Keratinocyte (primary cell): ENCODE measurements at regions not wholly inside any gene's neighbourhood (a gene's known extent, or its start where the extent isn't known, plus 50 kb on each side); places are given as distances from the start of the nearest gene placed in this dataset.

Experiments
- DNase-seq: peaks from one replicate; pipeline ENCODE4 v3.0.0-alpha.2; 2011; ENCODE audit warnings: low read depth, missing footprints, low spot score
- FAIRE-seq: peaks from 2 replicates; lab custom pipeline; 2011; peaks lifted over from hg19 to GRCh38; lab: Jason Lieb, UNC
- H2AFZ ChIP-seq: 2 replicates; pipeline ENCODE4 v1.6.0; 2012; ENCODE audit warnings: low read length, control low read depth, inconsistent platforms; ENCODE audit not compliant: control insufficient read depth
- H3K27ac ChIP-seq: 2 replicates; pipeline ENCODE4 v1.5.1; 2011; ENCODE audit warnings: low read length; ENCODE audit not compliant: control insufficient read depth, insufficient read depth
- H3K27me3 ChIP-seq: 3 replicates; pipeline ENCODE4 v1.6.0; 2011; ENCODE audit warnings: low read length; ENCODE audit not compliant: control insufficient read depth, insufficient read depth; ENCODE audit errors: extremely low read depth
- H3K36me3 ChIP-seq, 2 experiments: 2 replicates in 1 of 2; 3 replicates in 1 of 2; pipeline ENCODE4 v1.5.1; 2011; ENCODE audit warnings: low read length in 2 of 2, mild to moderate bottlenecking in 1 of 2; ENCODE audit not compliant: control insufficient read depth in 2 of 2, insufficient read depth in 2 of 2; ENCODE audit errors: extremely low read depth in 1 of 2
- H3K4me1 ChIP-seq: 3 replicates; pipeline ENCODE4 v1.5.1; 2011; ENCODE audit warnings: low read length; ENCODE audit not compliant: control insufficient read depth, insufficient read depth; ENCODE audit errors: extremely low read depth
- H3K4me2 ChIP-seq: 3 replicates; pipeline ENCODE4 v1.6.0; 2011; ENCODE audit warnings: low read depth, low read length; ENCODE audit not compliant: control insufficient read depth, insufficient read depth; ENCODE audit errors: extremely low read depth
- H3K4me3 ChIP-seq, 3 experiments: fragments of 200-600 bp in 1 of 3; sonication (generic) in 1 of 3; 2 replicates in 2 of 3; 3 replicates in 1 of 3; pipeline ENCODE4 v1.5.1; 2011 to 2016; ENCODE audit warnings: low read length in 3 of 3, mild to moderate bottlenecking in 3 of 3, control low read depth in 2 of 3, inconsistent platforms in 1 of 3, low read depth in 1 of 3, mixed read lengths in 1 of 3, mixed run types in 1 of 3, moderate library complexity in 1 of 3; ENCODE audit not compliant: control insufficient read depth in 2 of 3, insufficient read depth in 2 of 3; ENCODE audit errors: extremely low read depth in 1 of 3
- H3K79me2 ChIP-seq: 2 replicates; pipeline ENCODE4 v1.6.0; 2012; ENCODE audit warnings: low read length; ENCODE audit not compliant: control insufficient read depth, insufficient read depth
- H3K9ac ChIP-seq: 3 replicates; pipeline ENCODE4 v1.6.0; 2011; ENCODE audit warnings: low read length; ENCODE audit not compliant: control insufficient read depth, insufficient read depth; ENCODE audit errors: extremely low read depth
- H3K9me1 ChIP-seq: 3 replicates; pipeline ENCODE4 v1.6.0; 2011; ENCODE audit warnings: low read length; ENCODE audit not compliant: control insufficient read depth, insufficient read depth; ENCODE audit errors: extremely low read depth
- H3K9me3 ChIP-seq: 2 replicates; pipeline ENCODE4 v1.5.1; 2012; ENCODE audit warnings: low read depth, low read length; ENCODE audit not compliant: control insufficient read depth
- H4K20me1 ChIP-seq: 3 replicates; pipeline ENCODE4 v1.6.0; 2011; ENCODE audit warnings: low read length; ENCODE audit not compliant: control insufficient read depth, insufficient read depth; ENCODE audit errors: extremely low read depth
- EZH2 ChIP-seq: IDR thresholded peaks from one replicate; pipeline ENCODE4 v1.6.1; 2012; ENCODE audit warnings: inconsistent platforms, mild to moderate bottlenecking, low read length, moderate library complexity
- dilution Hi-C: fragments of 300-500 bp; cut with MboI; formaldehyde crosslinking; loops from one replicate; pipeline ENCODE4 v1.7.0; 2020; ENCODE audit warnings: low sequenced_read_pairs; ENCODE audit not compliant: extremely low pct_ligation_motif_present
- TF ChIP-seq, protein P1 (sequence below), 3 experiments: IDR thresholded peaks in 1 of 3; conservative IDR thresholded peaks in 1 of 3; optimal IDR thresholded peaks in 1 of 3; 2 replicates in 2 of 3; 3 replicates in 1 of 3; pipeline versions ENCODE3 to v1.5.1; 2011; ENCODE audit warnings: low read length in 3 of 3, mild to moderate bottlenecking in 3 of 3, moderate library complexity in 2 of 3, control low read depth in 1 of 3, inconsistent platforms in 1 of 3; ENCODE audit not compliant: insufficient read depth in 2 of 3; ENCODE audit errors: extremely low read depth in 1 of 3

- Histone ChIP-seq H3K36me3 (no peaks in the 10 kb centered on the region), H3K79me2 (no peaks in the 10 kb centered on the region), H4K20me1 (no peaks in the 10 kb centered on the region), H3K27ac (no peak overlapping the region), H3K9me3 (no peaks in the 10 kb centered on the region), H3K9me1 (no peaks in the 10 kb centered on the region), H3K4me3 (no peak overlapping the region), H3K27me3 (no peaks in the 10 kb centered on the region), H3K4me2 (no peak overlapping the region), H3K9ac (no peak overlapping the region), H2AFZ (no peak overlapping the region), H3K4me1 (no peaks in the 10 kb centered on the region)
- dilution Hi-C loops, result no loop called here
- DNase-seq, result no peak
- no peak for TF ChIP-seq EZH2
- TF ChIP-seq, protein P1, sequence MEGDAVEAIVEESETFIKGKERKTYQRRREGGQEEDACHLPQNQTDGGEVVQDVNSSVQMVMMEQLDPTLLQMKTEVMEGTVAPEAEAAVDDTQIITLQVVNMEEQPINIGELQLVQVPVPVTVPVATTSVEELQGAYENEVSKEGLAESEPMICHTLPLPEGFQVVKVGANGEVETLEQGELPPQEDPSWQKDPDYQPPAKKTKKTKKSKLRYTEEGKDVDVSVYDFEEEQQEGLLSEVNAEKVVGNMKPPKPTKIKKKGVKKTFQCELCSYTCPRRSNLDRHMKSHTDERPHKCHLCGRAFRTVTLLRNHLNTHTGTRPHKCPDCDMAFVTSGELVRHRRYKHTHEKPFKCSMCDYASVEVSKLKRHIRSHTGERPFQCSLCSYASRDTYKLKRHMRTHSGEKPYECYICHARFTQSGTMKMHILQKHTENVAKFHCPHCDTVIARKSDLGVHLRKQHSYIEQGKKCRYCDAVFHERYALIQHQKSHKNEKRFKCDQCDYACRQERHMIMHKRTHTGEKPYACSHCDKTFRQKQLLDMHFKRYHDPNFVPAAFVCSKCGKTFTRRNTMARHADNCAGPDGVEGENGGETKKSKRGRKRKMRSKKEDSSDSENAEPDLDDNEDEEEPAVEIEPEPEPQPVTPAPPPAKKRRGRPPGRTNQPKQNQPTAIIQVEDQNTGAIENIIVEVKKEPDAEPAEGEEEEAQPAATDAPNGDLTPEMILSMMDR (optimal IDR thresholded peaks at IDR 0.05 in 1 of 3, IDR thresholded peaks at IDR 0.05 in 1 of 3, conservative IDR thresholded peaks at IDR 0.05 in 1 of 3; ENCODE audit: extremely low read depth in 1 of 3, insufficient read depth in 2 of 3, low read length in 3 of 3), result no peak
- FAIRE-seq, result no peak
These were observed 118.2 kb downstream of the PTCHD4 start for GRCh38 chr6:47992809-47993208.

DNA sequence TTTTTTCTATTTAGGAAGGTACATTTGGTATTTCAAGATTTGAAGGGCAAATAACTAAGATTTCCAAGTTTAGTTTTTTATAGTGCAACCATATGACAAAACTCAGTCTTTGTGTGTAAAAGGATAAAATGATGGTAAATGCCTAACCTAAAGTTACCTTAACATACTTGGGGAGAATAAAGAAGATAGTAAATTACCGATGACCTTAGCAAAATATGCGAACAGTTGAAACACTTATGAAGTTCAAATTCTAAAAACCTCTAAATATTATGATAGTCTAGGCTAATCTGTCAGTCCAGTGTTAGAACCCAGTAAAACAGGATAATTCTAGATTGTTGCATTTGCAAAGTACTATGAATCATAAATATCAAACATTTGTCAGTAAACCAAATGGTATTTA lies 127.5 kb downstream of the PTCHD4 start:
- H3K79me2 ChIP-seq, result no peaks in the 10 kb centered on the region
- no peaks in the 10 kb centered on the region for H3K4me1 ChIP-seq
- no peaks in the 10 kb centered on the region for H3K36me3 ChIP-seq
- H3K9me1 ChIP-seq, result no peaks in the 10 kb centered on the region
- dilution Hi-C loops, result no loop called here
- no peak for TF ChIP-seq EZH2
- TF ChIP-seq, protein P1 (optimal IDR thresholded peaks at IDR 0.05 in 1 of 3, IDR thresholded peaks at IDR 0.05 in 1 of 3, conservative IDR thresholded peaks at IDR 0.05 in 1 of 3; ENCODE audit: extremely low read depth in 1 of 3, insufficient read depth in 2 of 3, low read length in 3 of 3), result no peak
- no peak overlapping the region for H2AFZ ChIP-seq
- H3K27ac ChIP-seq, result no peak overlapping the region
- H3K4me3 ChIP-seq, result no peak overlapping the region
- H3K9ac ChIP-seq, result no peak overlapping the region
- DNase-seq, result no peak
- no peaks in the 10 kb centered on the region for H4K20me1 ChIP-seq
- H3K9me3 ChIP-seq, result no peaks in the 10 kb centered on the region
- H3K27me3 ChIP-seq, result no peaks in the 10 kb centered on the region
- no peak for FAIRE-seq
- no peak overlapping the region for H3K4me2 ChIP-seq
